Esophagus squamous epithelium (tissue), 4 donors: ENCODE measurements at regions not wholly inside any gene's neighbourhood (a gene's known extent, or its start where the extent isn't known, plus 50 kb on each side); places are given as distances from the start of the nearest gene placed in this dataset.

ENCODE experiments used
- CTCF ChIP-seq, 6 experiments: fragments of 450-650 bp in 4 of 6; fragments of 200-600 bp in 2 of 6; sonication (generic) in 2 of 6; IDR thresholded peaks; one replicate each; pipeline ENCODE4 v1.5.1; 2016 to 2019; ENCODE audit warnings: antibody characterized with exemption in 6 of 6, mild to moderate bottlenecking in 4 of 6, moderate library complexity in 4 of 6
- POLR2A ChIP-seq, 4 donors: fragments of 450-650 bp; IDR thresholded peaks; one replicate each; pipeline ENCODE4 v1.6.1; 2017; ENCODE audit warnings: antibody characterized with exemption in 4 of 4, mild to moderate bottlenecking in 4 of 4, moderate library complexity in 3 of 4

- no peak for TF ChIP-seq CTCF (IDR thresholded peaks at IDR 0.05)
- no peak for TF ChIP-seq POLR2A (IDR thresholded peaks at IDR 0.05)
These were observed 1176.1 kb downstream of the CDH11 start for GRCh38 chr16:63945806-63946205.
